A673 (cell line): ENCODE measurements at regions not wholly inside any gene's neighbourhood (a gene's known extent, or its start where the extent isn't known, plus 50 kb on each side); places are given as distances from the start of the nearest gene placed in this dataset.

Experiments
- EZH2 ChIP-seq: fragments of 200-600 bp; sonication (generic); IDR thresholded peaks from 2 replicates; pipeline ENCODE4 v1.6.1; 2017; ENCODE audit warnings: borderline replicate concordance, low read depth, mild to moderate bottlenecking, mixed read lengths, antibody characterized with exemption, low read length; ENCODE audit not compliant: poor library complexity, severe bottlenecking
- TF ChIP-seq, protein P1 (sequence below): fragments of 300-800, 200-600 bp; sonication (generic); conservative IDR thresholded peaks from 2 replicates; pipeline ENCODE4 v1.5.1; 2017; ENCODE audit warnings: low read depth, mild to moderate bottlenecking, antibody characterized with exemption, low read length, moderate library complexity, mixed read lengths

DNA sequence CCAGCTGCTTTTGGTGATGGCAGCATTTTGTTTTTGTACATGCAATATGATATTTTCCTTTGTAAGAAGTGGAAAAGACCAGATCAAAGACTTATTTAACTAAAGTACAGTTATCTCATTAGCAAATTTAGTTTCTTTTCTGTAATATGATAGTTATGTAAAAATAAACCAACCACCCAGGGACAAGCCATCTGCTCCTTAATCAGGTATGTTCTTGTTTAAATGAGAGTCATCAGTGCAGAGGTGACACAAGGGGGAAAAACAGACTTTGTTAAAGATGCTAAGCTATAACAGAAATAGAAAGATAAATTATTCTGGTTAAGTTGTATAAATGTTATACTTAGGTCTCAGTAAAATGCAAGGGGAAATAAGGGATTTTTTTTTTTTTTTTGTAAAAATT lies 805.7 kb upstream of the SEMA6A start:
- TF ChIP-seq, protein P1, sequence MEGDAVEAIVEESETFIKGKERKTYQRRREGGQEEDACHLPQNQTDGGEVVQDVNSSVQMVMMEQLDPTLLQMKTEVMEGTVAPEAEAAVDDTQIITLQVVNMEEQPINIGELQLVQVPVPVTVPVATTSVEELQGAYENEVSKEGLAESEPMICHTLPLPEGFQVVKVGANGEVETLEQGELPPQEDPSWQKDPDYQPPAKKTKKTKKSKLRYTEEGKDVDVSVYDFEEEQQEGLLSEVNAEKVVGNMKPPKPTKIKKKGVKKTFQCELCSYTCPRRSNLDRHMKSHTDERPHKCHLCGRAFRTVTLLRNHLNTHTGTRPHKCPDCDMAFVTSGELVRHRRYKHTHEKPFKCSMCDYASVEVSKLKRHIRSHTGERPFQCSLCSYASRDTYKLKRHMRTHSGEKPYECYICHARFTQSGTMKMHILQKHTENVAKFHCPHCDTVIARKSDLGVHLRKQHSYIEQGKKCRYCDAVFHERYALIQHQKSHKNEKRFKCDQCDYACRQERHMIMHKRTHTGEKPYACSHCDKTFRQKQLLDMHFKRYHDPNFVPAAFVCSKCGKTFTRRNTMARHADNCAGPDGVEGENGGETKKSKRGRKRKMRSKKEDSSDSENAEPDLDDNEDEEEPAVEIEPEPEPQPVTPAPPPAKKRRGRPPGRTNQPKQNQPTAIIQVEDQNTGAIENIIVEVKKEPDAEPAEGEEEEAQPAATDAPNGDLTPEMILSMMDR = no peak
- TF ChIP-seq EZH2 = no peak
